Left colon (tissue), 2 donors: ENCODE measurements at regions not wholly inside any gene's neighbourhood (a gene's known extent, or its start where the extent isn't known, plus 50 kb on each side); places are given as distances from the start of the nearest gene placed in this dataset.

Source experiments
- ATAC-seq: fragments of 200-7000 bp; cut with Tn5 transposase; one replicate; pipeline ENCODE4 v1.9.1; 2020; ENCODE audit warnings: mild to moderate bottlenecking, moderate library complexity
- DNase-seq, 2 donors: peaks; one replicate each; pipeline ENCODE4 v3.0.0-alpha.2; 2020
- intact Hi-C, 2 donors: fragments of 100-400 bp; cut with DNase I in 1 of 2; cut with micrococcal nuclease in 1 of 2; formaldehyde crosslinking; loops; one replicate each; pipeline versions ENCODE4 v1.11.2 to v1.14.0; 2022; cut with DNase I, micrococcal nuclease
- donor health status: DM: no; HTN: no; CAD: no.
- donor health status: DM: yes; HTN: yes; CAD: no.

- no peak for DNase-seq
- intact Hi-C loops, result no loop called here
- no peak for ATAC-seq
These were observed 52.9 kb upstream of the DEFB112 start for GRCh38 chr6:50102676-50103075.

GRCh38 chr6:50110587-50110986 lies 60.9 kb upstream of the DEFB112 start:
- DNase-seq, result no peak
- intact Hi-C loops, result no loop called here
- ATAC-seq, result no peak

GRCh38 chr6:50112981-50113857 lies 63.5 kb upstream of the DEFB112 start:
- ATAC-seq (no peak), DNase-seq (no peak)
- intact Hi-C loops, result no loop called here

GRCh38 chr6:50116390-50116789 lies 66.7 kb upstream of the DEFB112 start:
- intact Hi-C loops, result no loop called here
- DNase-seq (no peak), ATAC-seq (no peak)

- intact Hi-C loops, result no loop called here
These were observed 67.2 kb upstream of the DEFB112 start for GRCh38 chr6:50116797-50117542.

GRCh38 chr6:50120300-50120699 lies 70.6 kb upstream of the DEFB112 start:
- intact Hi-C loops, result loop anchor here in 1 of 2 donors (10.0 kb wide), 1 partner anchor 675 kb away; no protein-coding TSS in a partner anchor
- DNase-seq (no peak), ATAC-seq (no peak)

More at GRCh38 chr6:50116797-50117542, 67.2 kb upstream of the DEFB112 start:
- no peak for ATAC-seq
- DNase-seq, result no peak

GRCh38 chr6:50123688-50124087 lies 74.0 kb upstream of the DEFB112 start:
- ATAC-seq (no peak), DNase-seq (no peak)
- intact Hi-C loops, result loop anchor here in 1 of 2 donors (10.0 kb wide), 1 partner anchor 671 kb away; no protein-coding TSS in a partner anchor

- ATAC-seq (no peak), DNase-seq (no peak)
- intact Hi-C loops, result loop anchor here in 1 of 2 donors (10.0 kb wide), 1 partner anchor 670 kb away; no protein-coding TSS in a partner anchor
These were observed 74.8 kb upstream of the DEFB112 start for GRCh38 chr6:50124572-50124971.

GRCh38 chr6:50128420-50129005 lies 78.8 kb upstream of the DEFB112 start:
- DNase-seq, result no peak
- no peak for ATAC-seq
- intact Hi-C loops, result loop anchor here in 1 of 2 donors (5.0 to 10.0 kb wide), 2 partner anchors 474 to 666 kb away; no protein-coding TSS in a partner anchor

GRCh38 chr6:50135968-50136367 lies 86.2 kb upstream of the DEFB112 start:
- intact Hi-C loops, result no loop called here
- ATAC-seq (no peak), DNase-seq (no peak)

GRCh38 chr6:50141100-50141499 lies 91.4 kb upstream of the DEFB112 start:
- intact Hi-C loops, result no loop called here
- ATAC-seq (no peak), DNase-seq (no peak)

GRCh38 chr6:50143011-50143719 lies 93.4 kb upstream of the DEFB112 start:
- ATAC-seq (no peak), DNase-seq (no peak)
- intact Hi-C loops, result no loop called here

- ATAC-seq, result no peak
- intact Hi-C loops, result no loop called here
These were observed 95.4 kb upstream of the DEFB112 start for GRCh38 chr6:50145125-50145524.

GRCh38 chr6:50147371-50147770 lies 97.6 kb upstream of the DEFB112 start:
- no peak for DNase-seq
- no peak for ATAC-seq
- intact Hi-C loops, result no loop called here

More at GRCh38 chr6:50145125-50145524, 95.4 kb upstream of the DEFB112 start:
- no peak for DNase-seq

- intact Hi-C loops, result no loop called here
- no peak for ATAC-seq
- DNase-seq, result no peak
These were observed 130.9 kb upstream of the DEFB112 start for GRCh38 chr6:50180646-50181045.

- DNase-seq, result no peak
- no peak for ATAC-seq
- intact Hi-C loops, result no loop called here
These were observed 135.3 kb upstream of the DEFB112 start for GRCh38 chr6:50185006-50185405.

- intact Hi-C loops, result no loop called here
- DNase-seq (no peak), ATAC-seq (no peak)
These were observed 137.7 kb upstream of the DEFB112 start for GRCh38 chr6:50187351-50187921.

GRCh38 chr6:50198245-50198644 lies 148.5 kb upstream of the DEFB112 start:
- no peak for ATAC-seq
- intact Hi-C loops, result no loop called here
- no peak for DNase-seq

GRCh38 chr6:50202766-50203165 lies 153.0 kb upstream of the DEFB112 start:
- intact Hi-C loops, result no loop called here
- ATAC-seq, result no peak
- DNase-seq, result no peak
